GM18502 (cell line): ENCODE measurements at regions not wholly inside any gene's neighbourhood (a gene's known extent, or its start where the extent isn't known, plus 50 kb on each side); places are given as distances from the start of the nearest gene placed in this dataset.

Experiments
- ATAC-seq: cut with Tn5 transposase; IDR thresholded peaks from one replicate; pipeline ENCODE4 v1.9.1; 2021; ENCODE audit warnings: mild to moderate bottlenecking; ENCODE audit not compliant: unreplicated experiment, poor library complexity

- no peak for ATAC-seq
Observed at GRCh38 chr14:65277027-65277426, 135.5 kb upstream of the FUT8 start.

GRCh38 chr14:65277580-65278270, 134.8 kb upstream of the FUT8 start:
- no peak for ATAC-seq

- ATAC-seq, result no peak
Observed at GRCh38 chr14:65278589-65278988, 133.9 kb upstream of the FUT8 start.

- no peak for ATAC-seq
Observed at GRCh38 chr14:65279510-65279909, 133.0 kb upstream of the FUT8 start.

- ATAC-seq, result no peak
Observed at GRCh38 chr14:65279958-65280357, 132.6 kb upstream of the FUT8 start.

- ATAC-seq, result no peak
Observed at GRCh38 chr14:65280653-65281052, 131.9 kb upstream of the FUT8 start.

- no peak for ATAC-seq
Observed at GRCh38 chr14:65281991-65282895, 130.3 kb upstream of the FUT8 start.

- ATAC-seq, result no peak
Observed at GRCh38 chr14:65282896-65283253, 129.7 kb upstream of the FUT8 start.

GRCh38 chr14:65286443-65286842, 126.1 kb upstream of the FUT8 start:
- ATAC-seq, result no peak

GRCh38 chr14:65287264-65288131, 125.0 kb upstream of the FUT8 start:
- peak; percentile 68 for ATAC-seq

- no peak for ATAC-seq
Observed at GRCh38 chr14:65290830-65291229, 121.7 kb upstream of the FUT8 start.

- no peak for ATAC-seq
Observed at GRCh38 chr14:65291531-65291930, 121.0 kb upstream of the FUT8 start.

- ATAC-seq, result no peak
Observed at GRCh38 chr14:65294816-65295215, 117.7 kb upstream of the FUT8 start.

GRCh38 chr14:65296402-65296801, 116.1 kb upstream of the FUT8 start:
- no peak for ATAC-seq

- ATAC-seq, result no peak
Observed at GRCh38 chr14:65296876-65297275, 115.7 kb upstream of the FUT8 start.

GRCh38 chr14:65297744-65298143, 114.8 kb upstream of the FUT8 start:
- ATAC-seq, result no peak

- ATAC-seq, result no peak
Observed at GRCh38 chr14:65299826-65300225, 112.7 kb upstream of the FUT8 start.

GRCh38 chr14:65301862-65302539, 110.5 kb upstream of the FUT8 start:
- peak; percentile 59 for ATAC-seq

GRCh38 chr14:65302571-65303189, 109.8 kb upstream of the FUT8 start:
- peak; percentile 53 for ATAC-seq
